GM12878 (cell line): ENCODE measurements at regions not wholly inside any gene's neighbourhood (a gene's known extent, or its start where the extent isn't known, plus 50 kb on each side); places are given as distances from the start of the nearest gene placed in this dataset.

ENCODE experiments used
- ATAC-seq: fragments of 200-7000 bp; cut with Tn5 transposase; 3 replicates; pipeline ENCODE4 v1.9.1; 2020; ENCODE audit warnings: mild to moderate bottlenecking, moderate library complexity
- BruUV-seq: library from RNA; stranded (reverse); fragments of 400-500 nt; replicated peaks from 2 replicates; lab custom pipeline; 2021; lab: Mats Ljungman, UMichigan
- CTCF ChIA-PET: fragments of 300-600 bp; sonication (Branson Sonifier 250); formaldehyde crosslinking; extraction: SDS; loops from one replicate; lab custom pipeline; 2021; ENCODE audit warnings: inconsistent platforms; lab: Yijun Ruan, JAX
- POLR2A ChIA-PET: fragments of 350-600 bp; formaldehyde crosslinking; extraction: SDS; loops from one replicate; lab custom pipeline; 2021; ENCODE audit warnings: inconsistent platforms; lab: Charles Lee
- RAD21 ChIA-PET: fragments of 300-600 bp; sonication (Branson Sonifier 250); formaldehyde crosslinking; loops from one replicate; lab custom pipeline; 2023; ENCODE audit warnings: antibody characterized with exemption; ENCODE audit not compliant: unreplicated experiment; lab: Charles Lee
- SMC1A ChIA-PET: fragments of 300-600 bp; sonication (Branson Sonifier 250); formaldehyde crosslinking; loops from one replicate; lab custom pipeline; 2023; ENCODE audit not compliant: unreplicated experiment, uncharacterized antibody; lab: Charles Lee
- DNase-seq: peaks from one replicate; pipeline ENCODE4 v3.0.0-alpha.2; 2011; ENCODE audit warnings: low read depth, low spot score
- FAIRE-seq: peaks from 3 replicates; lab custom pipeline; 2011; peaks lifted over from hg19 to GRCh38; lab: Jason Lieb, UNC
- H2AFZ ChIP-seq: 2 replicates; pipeline ENCODE4 v1.6.0; 2011; ENCODE audit warnings: low read depth, low read length, control low read depth; ENCODE audit not compliant: control insufficient read depth
- H3K27ac ChIP-seq: 2 replicates; pipeline ENCODE4 v1.5.1; 2011; ENCODE audit warnings: control low read depth; ENCODE audit not compliant: control insufficient read depth, insufficient read depth
- H3K27me3 ChIP-seq, 2 experiments: replicated peaks in 1 of 2; 2 replicates each; pipeline versions ENCODE4 v1.6.0 to v1.6.1; 2011; ENCODE audit warnings: low read length in 1 of 2; ENCODE audit not compliant: control insufficient read depth in 2 of 2, insufficient read depth in 2 of 2
- H3K36me3 ChIP-seq, 2 experiments: 2 replicates each; pipeline ENCODE4 v1.5.1; 2011; ENCODE audit warnings: low read length in 1 of 2; ENCODE audit not compliant: control insufficient read depth in 2 of 2, insufficient read depth in 2 of 2
- H3K4me1 ChIP-seq: 2 replicates; pipeline ENCODE4 v1.6.1; 2011; ENCODE audit warnings: mild to moderate bottlenecking, low read length, moderate library complexity, mixed read lengths; ENCODE audit not compliant: control insufficient read depth, insufficient read depth
- H3K4me2 ChIP-seq: 2 replicates; pipeline ENCODE4 v1.6.0; 2011; ENCODE audit warnings: control low read depth; ENCODE audit not compliant: control insufficient read depth, insufficient read depth
- H3K4me3 ChIP-seq: fragments of 200-600 bp; sonication (generic); 2 replicates; pipeline ENCODE4 v1.5.1; 2016
- H3K79me2 ChIP-seq: 2 replicates; pipeline ENCODE4 v1.6.0; 2011; ENCODE audit warnings: low read length; ENCODE audit not compliant: control insufficient read depth, insufficient read depth
- H3K9ac ChIP-seq: 2 replicates; pipeline ENCODE4 v1.8.0; 2011; ENCODE audit warnings: low read length, control low read depth, mixed read lengths; ENCODE audit not compliant: control insufficient read depth, insufficient read depth
- H3K9me3 ChIP-seq: replicated peaks from 3 replicates; pipeline ENCODE4 v1.5.1; 2011; ENCODE audit warnings: mild to moderate bottlenecking, low read length; ENCODE audit not compliant: control insufficient read depth, insufficient read depth
- H4K20me1 ChIP-seq: 2 replicates; pipeline ENCODE4 v1.6.0; 2011; ENCODE audit not compliant: control insufficient read depth, insufficient read depth
- BCL11A ChIP-seq: IDR thresholded peaks from 2 replicates; pipeline ENCODE4 v1.6.1; 2011; ENCODE audit warnings: low read depth, low read length
- CEBPZ ChIP-seq: fragments of 150-350 bp; IDR thresholded peaks from 2 replicates; pipeline ENCODE4 v1.6.1; 2016; ENCODE audit warnings: low read depth, low read length
- EP300 ChIP-seq, 2 experiments: fragments of 150-350 bp in 1 of 2; IDR thresholded peaks; 2 replicates each; pipeline ENCODE4 v1.6.1; 2011 to 2012; ENCODE audit warnings: low read depth in 2 of 2, low read length in 2 of 2, borderline replicate concordance in 1 of 2, improper control_type of control experiment in 1 of 2, inconsistent platforms in 1 of 2; ENCODE audit not compliant: control insufficient read depth in 1 of 2
- EZH2 ChIP-seq: IDR thresholded peaks from 2 replicates; pipeline ENCODE4 v1.6.1; 2012; ENCODE audit warnings: low read depth, mild to moderate bottlenecking, control low read depth, inconsistent platforms, low read length, borderline replicate concordance; ENCODE audit not compliant: control insufficient read depth
- MEF2A ChIP-seq: IDR thresholded peaks from 2 replicates; pipeline ENCODE4 v1.6.1; 2011; ENCODE audit warnings: low read depth, mild to moderate bottlenecking, low read length, moderate library complexity; ENCODE audit not compliant: insufficient read depth
- RAD21 ChIP-seq: IDR thresholded peaks from 2 replicates; pipeline ENCODE4 v1.6.1; 2011; ENCODE audit warnings: mild to moderate bottlenecking, low read depth, low read length, moderate library complexity; ENCODE audit not compliant: insufficient read depth
- RBBP5 ChIP-seq: fragments of 200-600 bp; sonication (generic); conservative IDR thresholded peaks from 2 replicates; pipeline ENCODE4 v1.6.1; 2016
- ZBED1 ChIP-seq: IDR thresholded peaks from 2 replicates; pipeline ENCODE4 v1.6.1; 2016; ENCODE audit warnings: borderline replicate concordance
- ZNF24 ChIP-seq: fragments of 450-650 bp; IDR thresholded peaks from 2 replicates; pipeline ENCODE4 v1.6.1; 2017; ENCODE audit warnings: antibody characterized with exemption, mild to moderate bottlenecking
- ZZZ3 ChIP-seq: IDR thresholded peaks from 2 replicates; pipeline ENCODE4 v1.6.1; 2011; ENCODE audit warnings: low read depth; ENCODE audit not compliant: control insufficient read depth, insufficient read length
- WGBS: methylation state at CpG from one replicate; pipeline ENCODE4 v1.1.6; 2016; ENCODE audit warnings: low lambda C conversion rate; ENCODE audit not compliant: insufficient replicate concordance, insufficient coverage; ENCODE audit errors: missing lambda C conversion rate; 5-methylcytosine and 5-hydroxymethylcytosine counted together
- in situ Hi-C: fragments of 300-500 bp; cut with MboI; formaldehyde crosslinking; loops from 9 replicates; pipeline ENCODE4 v1.14.3; 2018; ENCODE audit warnings: mixed read lengths
- intact Hi-C: fragments of 100-400 bp; cut with micrococcal nuclease; formaldehyde crosslinking; loops from one replicate; pipeline ENCODE4 v1.14.2; 2022; ENCODE audit not compliant: unreplicated experiment
- TF ChIP-seq, protein P1 (sequence below): fragments of 450-650 bp; IDR thresholded peaks from 2 replicates; pipeline ENCODE4 v1.6.1; 2018; ENCODE audit warnings: borderline replicate concordance, mild to moderate bottlenecking; ENCODE audit not compliant: partially characterized antibody

GRCh38 chr7:37546677-37547076 is 98.0 kb upstream of the ELMO1 start:
- RAD21 ChIA-PET = no interaction called here
- in situ Hi-C loops = no loop called here
- POLR2A ChIA-PET = no interaction called here

DNA sequence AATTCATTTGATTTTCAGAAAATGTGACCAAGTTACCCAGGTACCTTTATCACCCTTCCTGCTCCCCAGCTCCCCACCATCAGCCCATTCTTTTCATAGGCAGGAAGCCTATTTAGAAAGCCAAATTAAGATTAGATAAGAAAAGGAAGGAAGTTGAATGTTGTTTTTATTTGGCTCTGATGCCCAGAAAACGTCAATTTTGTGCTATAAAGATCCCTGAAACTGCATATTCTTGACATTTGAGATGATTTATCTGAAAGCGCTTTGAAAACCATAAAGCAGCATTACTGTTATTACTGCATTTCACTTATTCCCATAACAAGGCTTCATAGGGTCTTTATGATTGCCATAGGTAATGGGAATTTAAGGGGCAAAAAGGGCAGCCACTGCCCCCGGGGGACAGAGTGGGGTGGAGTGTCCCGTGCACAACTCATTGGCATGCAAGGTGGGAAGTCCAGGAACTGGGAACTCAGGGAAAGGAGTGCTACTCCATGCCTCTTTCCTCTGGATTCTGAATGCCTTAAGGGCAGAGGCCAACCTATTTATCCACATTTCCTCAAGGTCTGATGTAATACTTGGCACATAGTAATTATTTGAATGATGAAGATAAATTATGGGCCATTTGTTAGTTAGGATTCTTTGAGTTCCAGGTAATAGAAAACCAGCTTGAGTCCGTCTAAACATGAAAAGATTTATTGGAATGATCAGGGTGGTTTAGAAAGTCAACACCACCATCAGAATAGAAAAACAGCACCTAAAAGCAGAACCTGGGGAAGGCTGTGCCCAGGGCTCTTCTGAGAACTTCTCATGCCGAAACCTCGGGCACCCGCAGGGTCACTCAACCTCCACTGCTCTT is 100.6 kb upstream of the ELMO1 start:
- H3K79me2 ChIP-seq = no peaks in the 10 kb centered on the region
- in situ Hi-C loops = no loop called here
- no peaks in the 10 kb centered on the region for H3K9me3 ChIP-seq
- ChIA-PET POLR2A (no interaction called here), SMC1A (no interaction called here), CTCF (no interaction called here), RAD21 (no interaction called here)
- FAIRE-seq = no peak
- no TSS peak for BruUV-seq
- intact Hi-C loops = no loop called here
- H3K27me3 ChIP-seq = no peaks in the 10 kb centered on the region; a peak in 1 of 4 replicates
- no peaks in the 10 kb centered on the region for H3K36me3 ChIP-seq
- H4K20me1 ChIP-seq = no peaks in the 10 kb centered on the region
- 46% methylated on average over 8 of the region's 8 CpGs for WGBS
- H3K4me1 ChIP-seq = no peaks in the 10 kb centered on the region
- DNase-seq = no peak
- H3K27ac ChIP-seq = no peak overlapping the region
- ATAC-seq = no peak
- no peak overlapping the region for H2AFZ ChIP-seq
- no peak overlapping the region for H3K4me2 ChIP-seq
- H3K4me3 ChIP-seq = no peak overlapping the region
- no peak overlapping the region for H3K9ac ChIP-seq
- TF ChIP-seq ZNF24 (no peak), EZH2 (no peak), RAD21 (no peak), ZBED1 (no peak), EP300 (IDR thresholded peaks at IDR 0.05; ENCODE audit: borderline replicate concordance in 1 of 2, control insufficient read depth in 1 of 2, low read depth in 2 of 2, low read length in 2 of 2) (no peak), CEBPZ (no peak), ZZZ3 (no peak), MEF2A (no peak), RBBP5 (no peak)
- TF ChIP-seq, protein P1, sequence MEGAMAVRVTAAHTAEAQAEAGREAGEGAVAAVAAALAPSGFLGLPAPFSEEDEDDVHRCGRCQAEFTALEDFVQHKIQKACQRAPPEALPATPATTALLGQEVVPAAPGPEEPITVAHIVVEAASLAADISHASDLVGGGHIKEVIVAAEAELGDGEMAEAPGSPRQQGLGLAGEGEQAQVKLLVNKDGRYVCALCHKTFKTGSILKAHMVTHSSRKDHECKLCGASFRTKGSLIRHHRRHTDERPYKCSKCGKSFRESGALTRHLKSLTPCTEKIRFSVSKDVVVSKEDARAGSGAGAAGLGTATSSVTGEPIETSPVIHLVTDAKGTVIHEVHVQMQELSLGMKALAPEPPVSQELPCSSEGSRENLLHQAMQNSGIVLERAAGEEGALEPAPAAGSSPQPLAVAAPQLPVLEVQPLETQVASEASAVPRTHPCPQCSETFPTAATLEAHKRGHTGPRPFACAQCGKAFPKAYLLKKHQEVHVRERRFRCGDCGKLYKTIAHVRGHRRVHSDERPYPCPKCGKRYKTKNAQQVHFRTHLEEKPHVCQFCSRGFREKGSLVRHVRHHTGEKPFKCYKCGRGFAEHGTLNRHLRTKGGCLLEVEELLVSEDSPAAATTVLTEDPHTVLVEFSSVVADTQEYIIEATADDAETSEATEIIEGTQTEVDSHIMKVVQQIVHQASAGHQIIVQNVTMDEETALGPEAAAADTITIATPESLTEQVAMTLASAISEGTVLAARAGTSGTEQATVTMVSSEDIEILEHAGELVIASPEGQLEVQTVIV = no peak

More at GRCh38 chr7:37546677-37547076, 98.0 kb upstream of the ELMO1 start:
- Histone ChIP-seq H3K9me3 (no peaks in the 10 kb centered on the region), H3K27ac (no peak overlapping the region), H2AFZ (no peak overlapping the region), H3K4me2 (no peak overlapping the region), H3K36me3 (no peaks in the 10 kb centered on the region), H4K20me1 (no peaks in the 10 kb centered on the region), H3K9ac (no peak overlapping the region), H3K4me1 (peaks cover 5% of the 10 kb centered on the region), H3K27me3 (no peaks in the 10 kb centered on the region; a peak in 1 of 4 replicates), H3K79me2 (no peaks in the 10 kb centered on the region), H3K4me3 (no peak overlapping the region)
- 68% methylated on average over 3 of the region's 3 CpGs for WGBS
- no peak for FAIRE-seq
- ChIA-PET SMC1A (no interaction called here), CTCF (no interaction called here)
- no peak for ATAC-seq
- no peak for TF ChIP-seq BCL11A
- DNase-seq = no peak
- BruUV-seq = no TSS peak
- intact Hi-C loops = no loop called here
